T-helper 2 cell treated with Interferon-gamma antibody and Interleukin-4, amounts not matched to agents 5 μg/mL and 100 μg/mL, for 36 hours (primary cell): ENCODE measurements at regions not wholly inside any gene's neighbourhood (a gene's known extent, or its start where the extent isn't known, plus 50 kb on each side); places are given as distances from the start of the nearest gene placed in this dataset.

ENCODE experiments used
- DNase-seq: peaks from one replicate; pipeline ENCODE4 v3.0.0; 2021; ENCODE audit warnings: low spot score
- H3K27ac Mint-ChIP-seq: one replicate; pipeline ENCODE4 v1.8.0; 2021; ENCODE audit warnings: mild to moderate bottlenecking, mixed read lengths
- H3K27me3 Mint-ChIP-seq: one replicate; pipeline ENCODE4 v1.8.0; 2021; ENCODE audit warnings: low read depth, mixed read lengths
- H3K36me3 Mint-ChIP-seq: one replicate; pipeline ENCODE4 v1.8.0; 2021; ENCODE audit warnings: low read depth, mixed read lengths
- H3K4me1 Mint-ChIP-seq: one replicate; pipeline ENCODE4 v1.8.0; 2021; ENCODE audit warnings: low read depth, mixed read lengths
- H3K4me3 Mint-ChIP-seq: one replicate; pipeline ENCODE4 v1.8.0; 2022; ENCODE audit warnings: mild to moderate bottlenecking, moderate library complexity, mixed read lengths
- H3K9me3 Mint-ChIP-seq: one replicate; pipeline ENCODE4 v1.8.0; 2021; ENCODE audit warnings: mixed read lengths

GRCh38 chr2:8480915-8481314 is 200.9 kb upstream of the ID2 start:
- Mint-ChIP-seq H3K27ac (no peak overlapping the region), H3K27me3 (no peaks in the 10 kb centered on the region), H3K4me3 (no peak overlapping the region), H3K9me3 (no peaks in the 10 kb centered on the region), H3K4me1 (peaks cover 72% of the 10 kb centered on the region), H3K36me3 (no peaks in the 10 kb centered on the region)
- no peak for DNase-seq

GRCh38 chr2:8481463-8482009 is 200.3 kb upstream of the ID2 start:
- DNase-seq: peak; percentile 60
- peak overlapping the region; percentile 35 for H3K4me3 Mint-ChIP-seq
- H3K27me3 Mint-ChIP-seq: no peaks in the 10 kb centered on the region
- H3K36me3 Mint-ChIP-seq: no peaks in the 10 kb centered on the region
- H3K27ac Mint-ChIP-seq: peak overlapping the region; percentile 50
- no peaks in the 10 kb centered on the region for H3K9me3 Mint-ChIP-seq
- peaks cover 73% of the 10 kb centered on the region for H3K4me1 Mint-ChIP-seq

- Mint-ChIP-seq H3K4me3 (peak overlapping the region; percentile 35), H3K27me3 (no peaks in the 10 kb centered on the region), H3K36me3 (no peaks in the 10 kb centered on the region), H3K27ac (no peak overlapping the region), H3K9me3 (no peaks in the 10 kb centered on the region), H3K4me1 (peaks cover 71% of the 10 kb centered on the region)
- no peak for DNase-seq
These were observed 199.4 kb upstream of the ID2 start for GRCh38 chr2:8482432-8482831.

GRCh38 chr2:8484502-8485283 is 197.2 kb upstream of the ID2 start:
- DNase-seq: no peak
- H3K27ac Mint-ChIP-seq: no peak overlapping the region
- H3K4me3 Mint-ChIP-seq: no peak overlapping the region

GRCh38 chr2:8485736-8486135 is 196.1 kb upstream of the ID2 start:
- Mint-ChIP-seq H3K27me3 (no peaks in the 10 kb centered on the region), H3K4me3 (no peak overlapping the region), H3K4me1 (peaks cover 46% of the 10 kb centered on the region), H3K36me3 (no peaks in the 10 kb centered on the region), H3K27ac (no peak overlapping the region), H3K9me3 (no peaks in the 10 kb centered on the region)
- DNase-seq: no peak

More at GRCh38 chr2:8484502-8485283, 197.2 kb upstream of the ID2 start:
- H3K4me1 Mint-ChIP-seq: peaks cover 56% of the 10 kb centered on the region
- H3K27me3 Mint-ChIP-seq: no peaks in the 10 kb centered on the region
- no peaks in the 10 kb centered on the region for H3K36me3 Mint-ChIP-seq
- no peaks in the 10 kb centered on the region for H3K9me3 Mint-ChIP-seq

GRCh38 chr2:8486141-8486540 is 195.7 kb upstream of the ID2 start:
- no peaks in the 10 kb centered on the region for H3K36me3 Mint-ChIP-seq
- peaks cover 45% of the 10 kb centered on the region for H3K4me1 Mint-ChIP-seq
- H3K9me3 Mint-ChIP-seq: no peaks in the 10 kb centered on the region
- no peak for DNase-seq
- no peak overlapping the region for H3K4me3 Mint-ChIP-seq
- no peak overlapping the region for H3K27ac Mint-ChIP-seq
- no peaks in the 10 kb centered on the region for H3K27me3 Mint-ChIP-seq

GRCh38 chr2:8487461-8487932 is 194.4 kb upstream of the ID2 start:
- Mint-ChIP-seq H3K4me3 (peak overlapping the region; percentile 49), H3K27me3 (no peaks in the 10 kb centered on the region), H3K36me3 (no peaks in the 10 kb centered on the region), H3K9me3 (no peaks in the 10 kb centered on the region), H3K4me1 (peaks cover 36% of the 10 kb centered on the region), H3K27ac (no peak overlapping the region)
- DNase-seq: no peak

GRCh38 chr2:8488001-8488738 is 193.7 kb upstream of the ID2 start:
- Mint-ChIP-seq H3K27me3 (no peaks in the 10 kb centered on the region), H3K4me1 (peaks cover 30% of the 10 kb centered on the region), H3K9me3 (no peaks in the 10 kb centered on the region), H3K27ac (peak overlapping the region; percentile 14), H3K4me3 (peak overlapping the region; percentile 49), H3K36me3 (no peaks in the 10 kb centered on the region)
- DNase-seq: peak; percentile 66

- DNase-seq: no peak
- Mint-ChIP-seq H3K9me3 (no peaks in the 10 kb centered on the region), H3K27me3 (peaks cover 4% of the 10 kb centered on the region), H3K36me3 (no peaks in the 10 kb centered on the region), H3K4me1 (peaks cover 28% of the 10 kb centered on the region), H3K27ac (no peak overlapping the region), H3K4me3 (no peak overlapping the region)
These were observed 192.6 kb upstream of the ID2 start for GRCh38 chr2:8489221-8489620.

- Mint-ChIP-seq H3K4me1 (peaks cover 26% of the 10 kb centered on the region), H3K27me3 (peaks cover 5% of the 10 kb centered on the region), H3K36me3 (no peaks in the 10 kb centered on the region), H3K4me3 (no peak overlapping the region), H3K27ac (no peak overlapping the region), H3K9me3 (no peaks in the 10 kb centered on the region)
- DNase-seq: no peak
These were observed 192.1 kb upstream of the ID2 start for GRCh38 chr2:8489751-8490150.

- Mint-ChIP-seq H3K4me1 (peaks cover 26% of the 10 kb centered on the region), H3K27me3 (peaks cover 6% of the 10 kb centered on the region), H3K27ac (no peak overlapping the region), H3K4me3 (no peak overlapping the region), H3K9me3 (no peaks in the 10 kb centered on the region), H3K36me3 (no peaks in the 10 kb centered on the region)
- DNase-seq: no peak
These were observed 191.6 kb upstream of the ID2 start for GRCh38 chr2:8490166-8490721.

- Mint-ChIP-seq H3K27ac (no peak overlapping the region), H3K9me3 (no peaks in the 10 kb centered on the region), H3K36me3 (no peaks in the 10 kb centered on the region), H3K4me1 (peaks cover 20% of the 10 kb centered on the region), H3K27me3 (peaks cover 12% of the 10 kb centered on the region), H3K4me3 (no peak overlapping the region)
- DNase-seq: no peak
These were observed 190.4 kb upstream of the ID2 start for GRCh38 chr2:8491296-8492027.

GRCh38 chr2:8494151-8494550 is 187.7 kb upstream of the ID2 start:
- Mint-ChIP-seq H3K4me1 (peaks cover 18% of the 10 kb centered on the region), H3K27ac (no peak overlapping the region), H3K9me3 (no peaks in the 10 kb centered on the region), H3K4me3 (no peak overlapping the region), H3K36me3 (no peaks in the 10 kb centered on the region), H3K27me3 (peaks cover 13% of the 10 kb centered on the region)
- DNase-seq: no peak
